NCI-H2227 (cell line): ENCODE measurements at regions not wholly inside any gene's neighbourhood (a gene's known extent, or its start where the extent isn't known, plus 50 kb on each side); places are given as distances from the start of the nearest gene placed in this dataset.
"Not testable (repeated sequence)": the region's sequence is repeated elsewhere in the genome, so short reads cannot be mapped to it uniquely, and the experiment has no call there.

ENCODE experiments used
- DNase-seq: peaks from one replicate; lab custom pipeline; 2025; ENCODE audit not compliant: unreplicated experiment; lab: John Stamatoyannopoulos, UW

DNA sequence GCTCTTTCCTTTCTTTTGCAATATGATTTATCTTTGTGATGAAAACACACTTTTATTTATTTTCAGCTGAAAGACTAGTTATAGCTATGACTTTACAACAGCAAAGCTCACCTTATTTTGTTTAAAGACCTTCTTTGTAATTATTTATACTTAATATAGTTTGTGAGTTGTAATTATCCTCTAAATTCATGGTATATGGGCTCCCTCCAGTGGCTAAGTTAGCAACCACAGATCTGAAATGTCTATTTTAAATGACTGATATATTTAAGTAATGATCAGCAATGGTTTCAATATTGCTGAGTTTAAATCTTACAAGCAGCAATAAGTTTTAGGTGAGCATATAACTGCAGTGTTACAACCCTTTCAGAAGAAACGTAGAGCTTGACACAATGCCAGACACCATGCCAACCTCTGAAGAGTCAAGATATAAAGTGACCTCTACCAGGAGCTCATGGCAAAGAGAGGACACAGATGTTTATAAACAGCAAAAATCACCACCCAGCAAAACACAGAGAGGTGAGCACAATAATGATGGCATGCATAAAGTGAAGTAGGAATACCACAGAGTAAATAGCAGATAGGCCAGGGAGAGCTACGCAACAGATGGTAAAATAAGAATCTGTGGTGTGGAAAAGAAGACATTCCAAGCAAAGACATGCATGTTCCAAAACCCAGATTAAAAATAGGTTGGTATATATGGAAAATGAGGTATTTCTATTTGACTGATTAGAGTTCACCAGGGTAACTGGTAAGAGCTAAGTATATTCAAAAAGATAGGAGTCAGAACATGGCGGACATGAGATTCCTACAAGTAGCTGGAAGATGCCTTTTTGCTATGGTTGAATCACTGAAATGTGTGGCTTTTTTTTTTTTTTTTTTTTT is 143.7 kb upstream of the ZNF385D start:
- DNase-seq, result no peak

DNA sequence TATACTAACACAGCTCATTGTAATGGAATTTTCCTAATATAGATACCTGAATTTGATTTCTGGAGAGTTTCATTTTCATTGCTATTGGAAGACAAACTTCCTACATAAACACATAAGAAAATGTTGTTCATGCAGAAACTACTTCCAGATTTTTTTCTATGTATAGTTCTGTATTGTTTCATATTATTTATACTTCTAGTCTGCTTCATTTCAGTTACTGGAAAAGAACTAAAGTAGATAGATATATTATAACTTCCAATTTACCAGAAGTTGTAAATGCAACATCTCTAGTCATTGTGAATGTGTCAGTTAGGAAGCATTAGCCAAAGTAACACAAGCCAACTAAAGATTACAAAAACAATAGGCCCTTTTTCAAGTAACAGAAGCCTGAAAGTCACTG is 147.3 kb upstream of the ZNF385D start:
- DNase-seq, result no peak

DNA sequence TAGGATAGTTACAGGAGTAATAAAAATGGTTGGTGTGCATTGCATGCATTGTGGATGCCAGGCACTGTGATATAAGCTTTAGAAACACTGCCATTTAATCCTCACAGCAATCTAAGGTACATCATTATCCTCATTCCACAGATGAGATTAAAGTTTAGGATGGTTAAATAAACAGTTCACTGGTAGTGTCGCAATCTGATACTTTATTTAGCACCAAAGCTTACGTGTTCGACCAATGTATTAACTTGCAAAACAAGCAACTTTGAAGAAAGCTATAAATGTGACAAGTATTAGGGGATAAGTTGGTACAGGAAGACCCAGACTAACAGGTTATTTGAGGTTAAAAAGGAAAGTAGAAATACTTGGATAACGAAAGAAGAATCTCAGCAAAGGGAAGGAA is 150.5 kb upstream of the ZNF385D start:
- no peak for DNase-seq

DNA sequence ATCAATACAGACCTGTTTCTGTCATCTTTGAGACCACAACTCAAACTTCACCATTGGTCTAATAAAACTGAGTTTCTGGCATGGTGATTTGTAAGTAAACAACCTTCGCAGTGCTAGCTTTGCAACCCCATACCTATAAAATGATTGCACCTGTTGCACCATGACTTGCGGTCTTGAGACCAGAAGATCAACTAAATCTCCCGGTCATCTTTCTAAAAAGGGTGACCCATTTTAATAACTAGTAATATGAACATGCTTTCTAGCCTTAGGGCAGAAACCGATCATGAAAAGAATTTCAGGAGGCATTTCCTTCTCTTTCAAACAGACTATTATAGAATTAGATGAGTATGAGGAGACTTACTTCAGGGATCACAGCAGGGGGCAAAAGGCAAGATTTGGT is 151.9 kb upstream of the ZNF385D start:
- no peak for DNase-seq

DNA sequence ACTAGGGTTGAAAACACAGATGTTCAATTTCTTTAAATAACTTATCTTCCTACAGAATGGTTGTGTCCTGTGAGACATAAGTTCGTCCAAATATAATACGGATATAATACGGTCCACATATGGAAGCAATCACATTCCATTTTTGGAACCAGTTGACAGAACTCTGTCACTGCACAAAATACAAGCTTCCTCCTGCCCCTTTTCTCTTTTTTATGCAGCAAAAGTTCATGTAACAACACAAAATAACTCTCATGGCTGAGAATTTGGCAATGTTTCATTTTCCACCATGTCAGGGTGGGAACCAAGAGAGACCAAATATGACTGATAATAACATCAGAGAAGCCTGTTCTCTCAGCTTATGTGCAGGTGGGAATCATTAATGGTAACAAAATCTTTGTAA is 158.1 kb upstream of the ZNF385D start:
- no peak for DNase-seq

DNA sequence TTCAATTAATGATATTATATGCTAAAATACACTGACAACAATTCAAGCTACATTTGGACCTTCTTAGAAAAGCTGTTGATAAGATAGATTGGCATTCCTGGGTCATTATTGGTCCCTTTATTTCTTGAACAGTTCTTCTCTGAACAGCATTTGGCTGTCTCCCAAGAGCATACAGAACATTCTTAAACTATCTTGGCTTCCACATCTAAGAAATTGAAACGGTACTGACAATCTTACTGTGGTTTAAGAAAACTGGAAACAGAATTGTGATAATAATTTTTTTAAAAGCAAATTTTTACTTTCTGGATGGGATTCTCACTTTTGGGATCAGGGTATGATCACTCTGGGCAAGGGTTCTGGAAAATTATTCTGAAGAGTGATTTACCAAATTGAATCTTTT is 161.7 kb upstream of the ZNF385D start:
- no peak for DNase-seq

DNA sequence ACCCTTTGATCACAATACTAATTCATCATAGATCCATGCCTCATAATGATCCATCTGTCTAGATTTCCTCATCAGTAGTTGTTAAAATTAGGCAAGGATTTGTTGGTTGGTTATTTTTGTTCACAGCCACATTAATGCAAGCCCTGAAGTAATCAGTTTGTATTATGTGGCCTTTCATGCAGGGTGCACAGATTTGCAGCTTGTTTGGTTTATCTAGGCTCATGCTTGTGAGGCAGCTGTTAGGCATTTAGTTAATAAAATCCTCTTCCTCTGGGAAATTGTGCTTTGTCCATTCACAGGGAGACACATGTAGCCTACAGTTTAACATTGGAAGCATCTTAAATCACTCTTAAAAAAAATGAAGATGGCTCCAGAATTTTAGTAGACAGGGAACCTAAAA is 162.8 kb upstream of the ZNF385D start:
- no peak for DNase-seq

DNA sequence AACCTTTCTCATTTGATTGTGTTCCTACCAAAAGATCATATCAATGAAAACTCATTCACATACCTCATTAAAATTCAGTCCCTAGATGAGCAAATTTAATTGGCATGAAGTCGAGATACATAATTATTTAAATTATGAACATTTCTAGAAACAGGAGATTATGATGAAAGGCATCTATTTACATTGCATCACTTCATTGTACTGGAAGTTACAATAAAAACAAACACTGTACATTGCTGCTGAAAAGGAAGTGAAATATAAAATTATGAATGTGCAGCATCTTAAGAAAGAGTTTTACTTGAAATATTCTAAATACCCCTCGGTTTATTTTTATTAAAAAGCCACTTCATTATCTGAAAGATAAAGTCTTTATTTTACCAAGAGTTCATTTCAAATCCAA is 163.4 kb upstream of the ZNF385D start:
- no peak for DNase-seq

DNA sequence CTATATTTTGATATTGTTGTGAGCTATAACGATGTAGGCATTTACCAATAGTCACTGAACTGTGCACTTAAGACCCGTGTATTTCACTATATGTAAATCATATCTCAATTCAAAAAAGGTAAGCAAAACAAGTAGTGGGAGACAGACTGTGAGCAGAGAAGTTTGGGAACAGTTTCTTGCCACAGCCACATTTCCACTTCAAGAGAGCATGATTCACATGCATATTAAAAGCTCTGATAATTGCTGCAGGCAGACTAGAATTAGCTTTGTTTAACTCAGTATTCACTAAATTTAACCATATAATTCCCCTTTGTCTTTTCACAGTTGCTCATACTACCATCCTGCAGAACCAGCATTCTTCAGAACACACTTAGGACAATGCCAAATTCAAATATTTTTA is 168.4 kb upstream of the ZNF385D start:
- DNase-seq, result no peak

DNA sequence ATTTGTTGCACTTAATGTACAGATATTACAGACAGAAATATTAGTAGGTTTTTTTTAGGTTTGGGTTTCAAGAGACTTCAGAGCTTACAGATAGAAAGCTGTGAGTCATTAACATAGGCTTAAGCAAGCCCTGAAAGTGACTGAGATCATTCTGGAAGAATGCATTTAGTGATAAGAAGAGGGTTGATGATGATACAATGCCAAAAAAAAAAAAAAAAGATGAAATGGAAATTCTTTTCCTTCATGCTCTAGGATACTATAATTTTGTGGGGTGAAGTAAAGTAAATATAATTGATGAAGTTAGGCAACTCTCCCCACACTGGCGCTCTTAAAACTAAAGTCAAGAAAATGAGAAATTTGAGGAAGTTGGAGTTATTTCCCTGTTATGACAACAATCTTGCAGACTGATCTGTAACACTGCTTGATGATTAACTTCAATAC is 169.4 kb upstream of the ZNF385D start:
- DNase-seq, result no peak

DNA sequence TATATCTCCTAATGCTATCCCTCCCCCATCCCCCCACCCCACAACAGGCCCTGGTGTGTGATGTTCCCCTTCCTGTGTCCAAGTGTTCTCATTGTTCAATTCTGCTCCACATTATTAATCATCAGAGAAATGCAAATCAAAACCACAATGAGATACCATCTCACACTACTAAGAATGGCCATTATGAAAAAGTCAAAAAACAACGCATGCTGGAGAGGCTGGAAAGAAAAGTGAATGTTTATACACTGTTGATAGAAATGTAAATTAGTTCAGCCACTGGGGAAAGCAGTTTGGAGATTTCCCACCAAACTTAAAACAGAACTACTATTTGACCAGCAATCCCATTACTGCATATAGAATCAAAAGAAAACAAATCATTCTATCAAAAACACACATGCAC is 172.1 kb upstream of the ZNF385D start:
- DNase-seq, result not testable (repeated sequence)

DNA sequence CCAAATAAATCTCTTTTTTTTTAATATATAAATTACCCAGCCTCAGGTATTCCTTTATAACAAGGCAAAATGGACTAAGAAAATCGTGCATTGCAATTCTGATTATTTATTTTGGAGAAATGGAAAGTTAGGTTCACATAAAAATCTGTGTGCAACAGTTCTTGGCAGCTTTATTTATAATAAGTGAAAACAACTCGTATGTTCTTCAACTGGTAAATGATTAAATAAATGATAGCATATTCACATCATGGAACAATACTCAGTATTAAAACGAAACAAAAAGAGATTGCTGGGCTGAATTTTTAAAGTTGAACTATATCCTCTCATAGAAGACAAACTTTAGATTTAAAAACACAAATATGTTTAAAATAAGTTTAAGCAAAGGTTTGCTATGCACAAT is 176.3 kb upstream of the ZNF385D start:
- DNase-seq, result no peak

DNA sequence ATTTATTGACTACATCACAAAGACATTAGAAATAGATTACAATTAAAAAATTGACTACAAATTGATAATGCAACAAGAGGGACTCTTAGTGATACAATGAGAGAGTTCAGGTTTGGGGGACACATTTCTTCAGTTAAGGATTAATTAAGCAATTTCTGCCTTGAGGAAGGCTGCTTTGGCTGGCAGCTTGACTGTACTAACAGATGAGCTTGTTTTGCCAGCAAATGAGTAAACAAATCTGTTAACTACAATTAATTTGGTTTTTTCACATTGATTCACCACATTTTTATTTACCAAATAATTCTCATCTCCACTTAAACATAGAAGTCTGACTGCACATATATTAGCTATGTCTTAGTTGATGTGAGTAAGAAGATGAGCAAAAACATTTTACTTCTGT is 183.6 kb upstream of the ZNF385D start:
- DNase-seq, result no peak

DNA sequence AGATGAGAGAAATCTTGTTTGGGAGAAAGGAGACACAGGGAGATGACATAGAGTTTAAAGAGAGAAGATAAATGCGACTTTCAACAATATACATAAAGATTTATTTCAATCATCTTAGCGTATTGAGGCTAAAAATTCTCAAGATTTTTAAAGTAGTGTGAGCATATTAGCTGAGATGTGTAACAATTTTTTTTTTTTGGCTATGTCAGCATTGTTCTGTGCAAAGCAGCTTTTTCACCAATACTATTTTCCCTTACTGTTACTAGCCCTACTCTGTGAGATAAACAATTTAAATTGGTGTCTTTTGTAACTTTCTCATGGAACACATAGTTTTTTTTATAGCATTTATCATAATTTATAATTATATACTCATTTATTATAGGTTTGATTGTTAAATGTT is 185.2 kb upstream of the ZNF385D start:
- no peak for DNase-seq

DNA sequence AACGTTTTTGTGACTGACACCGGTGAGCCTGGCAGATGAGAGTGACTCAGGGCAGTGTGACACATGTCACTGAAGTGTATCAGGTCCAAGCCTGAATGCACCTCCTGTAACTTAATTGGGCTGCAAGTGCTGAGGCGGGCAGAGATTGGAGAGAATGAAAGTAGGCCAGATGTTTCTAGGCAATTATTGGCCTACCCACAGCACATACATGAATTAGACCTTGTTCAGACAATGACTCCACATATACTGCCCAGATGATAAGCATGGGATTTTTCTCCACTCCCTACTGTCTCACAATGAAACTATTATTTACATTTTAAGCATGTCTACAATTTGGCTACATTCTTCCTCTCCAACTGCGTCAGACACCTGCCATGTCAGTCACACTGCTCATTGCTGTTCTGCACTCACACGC is 187.3 kb upstream of the ZNF385D start:
- DNase-seq, result no peak

DNA sequence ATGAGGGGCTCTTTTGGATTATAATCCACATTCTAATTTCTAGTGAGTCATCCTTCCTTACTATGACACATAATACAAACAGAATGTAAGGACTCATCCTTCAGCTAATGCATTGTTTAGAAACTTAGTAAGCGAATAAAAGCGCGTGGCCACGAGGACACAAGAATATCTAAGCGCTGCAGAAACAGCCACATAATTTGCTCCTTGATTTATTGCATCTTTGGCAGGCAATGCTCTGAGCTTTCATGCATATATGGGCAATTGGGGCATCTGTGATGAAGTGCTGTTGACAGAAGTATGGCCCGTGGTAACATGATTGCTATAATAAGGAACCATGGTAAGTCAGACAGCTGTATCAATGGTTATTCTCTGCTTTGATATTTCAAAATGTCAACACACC is 191.3 kb upstream of the ZNF385D start:
- peak; percentile 39 for DNase-seq

DNA sequence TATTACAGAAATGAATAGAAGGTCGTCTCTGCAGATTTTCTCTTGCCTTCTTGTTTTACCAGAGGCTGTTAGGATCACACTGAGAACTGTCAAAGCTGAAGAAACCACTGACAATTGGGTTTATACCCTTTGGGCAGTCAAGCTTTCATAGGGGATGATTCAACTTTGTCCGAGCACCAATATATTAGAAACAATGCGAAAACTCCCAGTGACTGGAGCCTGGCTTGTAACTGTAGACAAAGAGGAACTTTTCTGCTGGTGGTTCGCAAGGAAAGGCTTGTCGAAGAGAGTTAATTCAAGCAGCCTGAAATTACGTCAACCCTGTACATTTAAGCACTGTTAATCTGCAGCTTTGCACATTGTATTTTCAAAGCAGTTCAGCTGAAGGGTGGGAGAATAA is 193.2 kb upstream of the ZNF385D start:
- DNase-seq, result no peak

DNA sequence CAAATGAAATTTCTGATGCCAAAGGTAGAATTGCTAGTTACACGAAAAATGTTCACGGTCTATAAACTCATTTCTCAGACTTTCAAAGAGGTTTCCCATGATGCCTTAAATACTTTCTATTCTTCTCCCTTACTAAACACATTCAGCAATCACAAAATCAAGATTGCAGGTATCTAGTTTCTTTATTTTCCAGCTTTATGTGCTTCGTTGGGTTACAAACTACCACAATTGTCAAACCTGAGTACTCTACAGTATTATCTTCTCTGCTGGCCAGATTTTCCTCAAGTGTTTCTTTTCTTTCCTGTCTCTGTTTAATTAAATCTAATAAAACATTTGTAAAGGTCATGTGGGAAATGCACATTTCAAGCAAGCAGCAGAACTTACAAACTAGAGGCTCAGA is 201.8 kb upstream of the ZNF385D start:
- DNase-seq, result no peak

DNA sequence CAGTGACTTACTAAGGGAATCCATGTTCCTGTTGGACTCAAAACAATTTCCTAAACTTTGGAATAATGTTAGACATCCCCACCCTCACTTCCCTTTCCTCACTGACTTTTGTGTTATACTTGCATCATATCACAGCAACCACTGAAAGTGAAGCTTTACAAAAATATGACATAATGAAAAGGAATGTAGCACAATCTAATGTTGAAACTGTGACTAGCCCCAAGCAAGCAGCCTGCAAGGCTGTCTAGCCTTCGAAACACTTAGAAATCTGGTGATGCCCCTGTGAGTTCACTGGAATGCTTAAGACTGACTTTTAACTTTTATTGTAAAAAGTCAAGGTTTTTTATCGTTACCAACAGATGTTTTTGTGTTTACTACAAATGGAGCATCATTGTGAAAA is 203.7 kb upstream of the ZNF385D start:
- no peak for DNase-seq

DNA sequence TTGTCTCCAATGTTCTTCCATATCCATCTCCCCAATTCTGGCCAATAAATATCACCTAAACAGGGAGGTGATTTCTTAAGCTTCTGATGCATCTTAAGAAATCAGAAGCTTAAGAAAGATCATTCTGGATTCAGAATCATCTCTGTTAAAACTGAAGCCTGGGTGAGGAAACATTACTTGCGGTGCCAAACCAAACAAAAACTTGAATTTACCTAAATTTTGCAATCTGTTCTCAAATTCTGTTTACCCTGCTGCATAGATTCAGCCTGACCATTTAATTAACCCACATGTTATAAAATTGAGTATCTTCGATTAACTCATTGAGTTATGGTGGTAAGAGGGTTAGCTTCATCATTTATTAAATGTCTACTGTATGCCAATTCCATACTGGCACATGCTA is 204.4 kb upstream of the ZNF385D start:
- DNase-seq, result no peak

DNA sequence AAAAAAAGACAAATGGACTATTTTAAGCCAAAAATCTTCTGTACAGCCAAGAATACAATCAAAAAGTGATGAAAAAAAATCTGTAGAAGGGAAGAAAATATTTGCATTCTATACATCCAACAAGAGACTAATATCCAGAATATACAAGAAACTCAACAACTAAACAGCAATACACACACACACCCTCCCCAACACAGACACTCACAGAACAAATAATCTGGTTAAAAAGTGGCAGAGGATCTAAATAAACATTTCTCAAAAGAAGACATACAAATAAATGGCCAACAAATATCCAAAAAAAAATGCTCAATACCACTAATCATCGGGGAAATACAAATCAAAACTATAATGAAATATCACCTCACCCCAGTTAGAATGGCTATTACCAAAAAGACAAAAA is 209.0 kb upstream of the ZNF385D start:
- no peak for DNase-seq

DNA sequence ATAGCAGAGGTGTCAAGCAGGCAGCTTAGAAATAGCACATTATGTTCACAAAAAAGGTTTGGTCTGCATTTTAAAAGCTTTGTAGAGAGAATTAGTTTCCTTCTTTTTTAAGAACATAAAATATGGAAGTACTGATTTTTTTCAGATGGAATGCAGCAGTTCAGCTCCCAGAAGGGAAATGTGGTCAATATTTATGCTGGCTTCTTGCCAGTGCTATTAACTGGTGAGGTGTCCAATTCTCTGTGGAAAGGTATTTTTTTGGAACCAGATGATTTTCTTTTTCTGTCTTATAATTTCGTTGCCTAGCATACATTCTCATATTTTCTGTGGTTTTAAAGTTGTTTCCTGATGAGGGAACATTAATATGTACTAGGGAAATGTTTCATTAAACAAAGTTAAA is 211.4 kb upstream of the ZNF385D start:
- DNase-seq, result no peak

DNA sequence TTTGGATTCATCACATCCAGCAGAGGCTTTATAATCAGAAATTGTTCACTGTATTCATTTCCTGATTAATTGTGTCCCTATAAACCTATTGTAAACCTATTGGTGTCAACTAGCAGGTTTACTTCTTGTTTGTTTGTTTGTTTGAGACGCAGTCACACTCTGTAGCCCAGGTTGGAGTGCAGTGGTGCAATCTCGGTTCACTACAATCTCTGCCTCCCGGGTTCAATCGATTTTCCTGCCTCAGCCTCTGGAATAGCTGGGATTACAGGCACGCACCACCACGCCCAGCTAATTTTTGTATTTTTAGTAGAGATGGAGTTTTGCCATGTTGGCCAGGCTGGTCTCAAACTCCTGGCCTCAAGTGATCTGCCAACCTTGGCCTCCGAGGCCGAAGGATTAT is 215.4 kb upstream of the ZNF385D start:
- DNase-seq, result not testable (repeated sequence)
